GM21360 (cell line): ENCODE measurements at regions not wholly inside any gene's neighbourhood (a gene's known extent, or its start where the extent isn't known, plus 50 kb on each side); places are given as distances from the start of the nearest gene placed in this dataset.

ENCODE experiments used
- ATAC-seq: cut with Tn5 transposase; IDR thresholded peaks from one replicate; pipeline ENCODE4 v1.9.1; 2021; ENCODE audit warnings: mild to moderate bottlenecking, moderate library complexity; ENCODE audit not compliant: unreplicated experiment

GRCh38 chr1:238099871-238100270 lies 209.1 kb upstream of the ZP4 start:
- no peak for ATAC-seq

- no peak for ATAC-seq
These were observed 198.9 kb upstream of the ZP4 start for GRCh38 chr1:238089615-238090014.

DNA sequence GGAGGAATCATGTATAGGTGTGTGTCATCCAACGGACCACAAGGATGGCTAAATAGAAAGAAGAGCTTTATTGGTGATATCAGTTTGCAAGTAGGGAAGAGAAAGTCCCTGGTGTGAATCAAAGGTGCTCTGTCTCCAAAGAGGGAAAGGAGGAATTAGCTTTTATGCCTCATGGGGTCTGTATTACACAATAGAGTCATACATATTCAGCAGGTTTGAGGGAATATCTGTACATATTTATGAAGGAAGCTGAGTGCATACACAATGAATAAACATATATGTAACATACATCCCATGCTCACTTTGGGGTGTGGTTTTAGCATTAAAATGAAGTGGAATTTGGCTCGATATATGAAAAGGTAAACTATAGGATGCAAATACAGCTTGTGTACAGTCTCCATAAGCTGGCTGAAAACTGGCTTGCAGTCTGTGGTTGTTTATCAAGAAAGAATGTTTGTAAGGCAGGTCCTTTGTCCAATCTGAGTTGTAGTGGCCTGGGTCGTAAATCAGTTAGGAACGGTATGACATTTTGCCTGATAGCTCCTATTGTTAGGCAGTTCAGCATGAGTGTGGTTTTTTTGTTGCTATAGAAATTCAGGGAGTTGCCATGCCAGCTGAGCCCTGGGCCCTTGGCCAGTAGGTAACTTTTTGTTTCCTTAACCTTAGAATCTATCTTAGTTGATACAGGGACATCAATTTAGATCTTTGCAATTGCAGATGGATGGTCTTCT lies 198.0 kb upstream of the ZP4 start:
- ATAC-seq: no peak

- ATAC-seq: no peak
These were observed 183.3 kb upstream of the ZP4 start for GRCh38 chr1:238073991-238074390.

- no peak for ATAC-seq
These were observed 180.3 kb upstream of the ZP4 start for GRCh38 chr1:238071061-238071460.

DNA sequence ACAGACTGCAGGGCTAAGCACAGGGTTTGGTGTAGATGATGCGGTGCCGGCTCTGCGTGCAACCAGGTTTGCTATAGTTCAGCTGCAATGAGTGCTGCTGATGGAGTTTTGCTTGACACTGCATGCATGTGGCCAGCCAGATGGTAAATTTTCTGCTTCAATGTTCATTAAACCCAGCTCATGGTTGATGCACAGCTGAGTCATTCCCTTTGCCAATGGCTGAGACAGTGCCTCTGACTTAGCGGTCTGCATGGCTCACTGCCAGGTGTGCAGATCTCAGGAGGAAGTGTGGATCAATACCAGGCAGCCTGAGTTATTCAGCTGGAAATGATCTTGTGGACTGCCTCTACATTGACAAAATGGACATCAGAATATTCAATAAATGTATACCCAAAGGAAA lies 172.7 kb upstream of the ZP4 start:
- ATAC-seq: no peak

GRCh38 chr1:238061967-238062613 lies 171.4 kb upstream of the ZP4 start:
- ATAC-seq: peak; percentile 63

DNA sequence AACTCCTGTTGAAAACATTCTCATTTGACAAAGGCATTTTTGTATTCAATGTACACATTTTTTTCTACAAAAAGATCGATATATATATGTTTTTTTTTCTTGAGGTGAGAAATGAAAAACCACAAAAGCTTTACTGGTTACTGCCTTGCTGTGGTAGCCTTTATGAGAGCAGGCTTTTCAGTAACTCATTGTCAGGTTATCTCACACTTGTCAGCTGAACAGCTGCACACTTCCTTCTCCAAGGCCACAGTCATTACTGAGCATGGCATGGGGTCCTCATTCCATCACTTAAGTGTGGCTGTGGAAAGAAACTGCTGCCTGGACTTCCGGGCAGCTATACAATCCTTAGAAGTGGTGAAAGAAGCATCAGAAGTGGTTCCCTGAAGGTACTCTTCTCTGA lies 169.3 kb upstream of the ZP4 start:
- peak; percentile 54 for ATAC-seq

- ATAC-seq: no peak
These were observed 162.0 kb upstream of the ZP4 start for GRCh38 chr1:238052496-238053266.

- no peak for ATAC-seq
These were observed 138.4 kb upstream of the ZP4 start for GRCh38 chr1:238029126-238029525.

GRCh38 chr1:238027366-238027765 lies 136.6 kb upstream of the ZP4 start:
- no peak for ATAC-seq

GRCh38 chr1:238023137-238023536 lies 132.4 kb upstream of the ZP4 start:
- no peak for ATAC-seq

DNA sequence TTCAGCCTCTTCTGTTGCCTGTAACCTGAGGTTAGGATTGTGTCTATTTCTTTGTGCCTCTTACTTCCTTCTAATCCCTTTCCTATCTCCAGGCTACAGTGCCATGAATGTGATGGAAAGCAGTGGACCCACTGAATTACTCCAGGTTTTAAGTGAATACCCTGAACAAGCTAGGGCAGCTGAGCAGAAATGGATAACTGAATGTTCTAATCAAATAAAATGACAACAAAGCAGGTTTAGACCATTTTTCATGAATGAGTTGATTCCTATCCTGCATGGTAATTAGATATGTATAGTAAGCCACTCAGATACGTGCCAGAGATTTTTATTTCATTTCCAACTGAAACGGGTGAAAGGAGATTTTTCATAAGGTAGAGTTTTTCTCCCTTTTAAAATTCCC lies 127.5 kb upstream of the ZP4 start:
- no peak for ATAC-seq

- no peak for ATAC-seq
These were observed 116.1 kb upstream of the ZP4 start for GRCh38 chr1:238006779-238007178.

DNA sequence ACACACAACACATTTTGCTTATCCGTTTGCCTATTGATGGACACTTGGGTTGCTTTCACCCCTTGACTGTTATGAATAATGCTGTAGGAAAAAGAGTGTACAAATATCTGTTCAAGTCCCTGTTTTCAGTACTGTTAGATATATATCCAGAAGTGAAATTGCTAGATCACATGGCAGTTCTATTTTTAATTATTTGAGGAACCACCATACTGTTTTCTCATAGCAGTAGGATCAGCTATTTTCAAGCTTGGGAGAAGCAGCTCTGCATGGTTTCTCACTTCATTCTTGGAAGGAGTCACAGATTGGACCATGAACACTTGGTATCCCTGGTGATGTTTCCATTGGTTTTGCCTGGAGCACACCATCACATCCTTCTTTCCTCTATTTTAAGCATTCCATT lies 114.4 kb upstream of the ZP4 start:
- ATAC-seq: no peak

DNA sequence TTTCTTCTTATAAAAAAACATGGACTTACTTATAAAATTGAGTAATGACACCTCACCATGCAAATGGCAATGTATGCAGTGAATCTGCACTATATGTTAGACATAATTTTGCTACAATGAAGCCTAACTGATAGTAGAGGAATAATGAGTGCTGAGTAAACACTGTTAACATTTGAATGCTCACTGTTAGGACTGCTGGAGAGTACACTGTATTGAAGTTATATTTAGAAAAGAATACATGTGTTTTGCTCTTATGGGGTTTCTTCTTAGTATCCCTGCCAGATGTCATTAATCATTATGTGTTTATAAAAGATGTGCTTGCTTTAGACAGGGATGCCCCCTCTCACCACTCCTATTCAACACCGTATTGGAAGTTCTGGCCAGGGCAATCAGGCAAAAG lies 111.1 kb upstream of the ZP4 start:
- no peak for ATAC-seq

DNA sequence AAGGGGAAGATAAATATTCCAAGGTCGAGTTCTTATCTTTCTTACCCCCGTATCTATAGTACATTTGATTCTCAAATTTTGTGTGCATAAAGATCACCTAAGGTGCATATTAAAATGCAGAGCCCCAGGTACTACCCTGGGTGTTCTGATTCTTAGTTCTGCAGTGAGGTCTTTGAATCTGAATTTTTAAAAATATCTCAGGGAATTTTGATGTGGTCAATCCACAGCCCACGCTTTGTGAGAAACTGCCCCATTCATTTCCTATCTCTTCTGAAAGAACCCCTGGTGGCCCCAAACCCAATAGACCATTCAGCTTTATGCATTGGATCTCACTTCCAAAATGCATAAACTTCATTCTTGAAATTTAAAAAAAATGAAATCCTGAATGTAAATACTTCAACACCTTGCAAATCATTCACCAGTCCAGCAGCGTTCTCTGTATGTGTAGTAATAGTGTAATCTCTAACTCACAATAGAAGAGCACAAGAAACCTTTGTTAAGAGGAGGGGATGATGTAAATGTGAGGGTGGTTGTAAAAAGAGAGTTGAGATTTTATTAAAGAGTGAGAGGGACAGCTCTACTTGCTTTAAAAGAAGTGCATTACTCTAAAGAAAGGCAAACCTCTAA lies 108.8 kb upstream of the ZP4 start:
- ATAC-seq: no peak

GRCh38 chr1:237998581-237998980 lies 107.9 kb upstream of the ZP4 start:
- ATAC-seq: no peak

DNA sequence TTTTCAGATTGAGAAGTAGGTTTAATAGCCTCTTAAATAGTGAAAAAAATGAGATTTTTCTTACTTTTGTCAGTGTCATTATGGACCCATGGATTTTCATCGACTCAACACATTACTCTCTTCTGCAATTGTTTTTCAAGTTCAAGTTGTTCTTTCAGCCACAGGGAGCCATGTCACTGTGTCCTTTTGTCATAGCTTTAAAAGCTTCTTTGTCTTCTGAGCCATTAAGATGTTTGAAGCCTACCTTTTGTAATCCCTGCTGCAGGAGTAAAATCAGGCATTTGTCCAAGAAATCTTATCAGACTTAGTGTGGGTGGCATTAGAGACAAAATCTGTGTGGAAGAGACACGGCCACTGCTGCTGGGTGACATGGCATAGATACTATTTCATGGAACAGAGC lies 92.8 kb upstream of the ZP4 start:
- no peak for ATAC-seq

DNA sequence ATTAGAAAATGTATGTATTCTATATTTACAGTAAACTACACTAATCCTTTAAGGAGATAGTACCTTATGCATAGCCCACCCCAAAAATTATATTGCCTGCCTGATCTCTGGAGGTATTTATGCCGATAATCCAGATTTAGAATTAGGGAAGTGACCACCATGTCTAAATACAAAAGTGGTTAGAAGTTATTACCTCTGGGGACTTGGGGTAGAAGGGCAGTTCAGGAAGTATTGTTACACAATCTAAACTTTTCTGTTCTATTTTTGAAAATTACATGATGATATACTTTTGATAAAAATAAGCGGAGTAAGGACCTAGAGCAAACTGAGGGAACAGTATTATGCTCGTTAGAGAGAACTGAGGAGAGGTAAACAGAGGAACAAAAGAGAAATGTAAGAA lies 90.5 kb upstream of the ZP4 start:
- no peak for ATAC-seq

DNA sequence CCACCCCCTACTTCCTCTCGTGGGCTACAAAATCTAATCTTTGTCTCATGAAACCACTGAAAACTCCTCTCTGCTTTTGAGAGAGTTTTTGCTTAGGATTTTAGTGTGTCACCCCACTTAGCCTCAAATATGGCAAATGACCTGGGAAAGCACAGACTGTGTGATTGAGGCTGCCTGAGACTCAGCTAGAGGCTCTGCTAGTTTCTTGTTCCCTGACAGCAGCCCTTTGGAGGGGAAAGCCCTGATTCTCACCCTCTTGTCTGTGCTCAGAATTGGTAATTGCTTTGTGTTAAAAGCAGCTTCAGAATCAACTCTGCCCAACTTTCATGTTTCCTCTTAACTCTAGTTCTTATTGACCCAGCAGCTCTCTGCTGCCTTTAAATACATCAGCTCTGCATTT lies 85.6 kb upstream of the ZP4 start:
- no peak for ATAC-seq

DNA sequence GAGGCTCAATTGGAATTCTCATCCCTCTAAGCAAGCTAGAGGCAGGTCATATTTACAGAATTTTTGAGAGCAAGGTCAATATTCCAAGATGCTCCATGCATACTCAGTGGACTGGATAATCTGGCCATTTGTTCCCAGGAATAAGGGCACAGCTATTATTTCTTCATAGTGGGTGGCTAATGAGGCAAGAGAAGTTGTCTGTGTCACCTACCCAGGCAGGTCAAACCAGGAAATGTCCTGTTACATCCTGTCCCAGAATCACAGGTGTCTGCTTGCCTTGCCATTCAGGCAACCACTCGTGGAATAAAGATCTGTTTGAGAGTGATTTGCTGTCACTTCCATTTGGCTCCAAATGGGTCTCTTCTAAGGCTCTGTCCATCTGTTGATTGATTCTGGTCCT lies 85.2 kb upstream of the ZP4 start:
- ATAC-seq: no peak
